A673 (cell line): ENCODE measurements at regions not wholly inside any gene's neighbourhood (a gene's known extent, or its start where the extent isn't known, plus 50 kb on each side); places are given as distances from the start of the nearest gene placed in this dataset.

ENCODE experiments used
- EZH2 ChIP-seq: fragments of 200-600 bp; sonication (generic); IDR thresholded peaks from 2 replicates; pipeline ENCODE4 v1.6.1; 2017; ENCODE audit warnings: borderline replicate concordance, low read depth, mild to moderate bottlenecking, mixed read lengths, antibody characterized with exemption, low read length; ENCODE audit not compliant: poor library complexity, severe bottlenecking
- TF ChIP-seq, protein P1 (sequence below): fragments of 300-800, 200-600 bp; sonication (generic); conservative IDR thresholded peaks from 2 replicates; pipeline ENCODE4 v1.5.1; 2017; ENCODE audit warnings: low read depth, mild to moderate bottlenecking, antibody characterized with exemption, low read length, moderate library complexity, mixed read lengths

DNA sequence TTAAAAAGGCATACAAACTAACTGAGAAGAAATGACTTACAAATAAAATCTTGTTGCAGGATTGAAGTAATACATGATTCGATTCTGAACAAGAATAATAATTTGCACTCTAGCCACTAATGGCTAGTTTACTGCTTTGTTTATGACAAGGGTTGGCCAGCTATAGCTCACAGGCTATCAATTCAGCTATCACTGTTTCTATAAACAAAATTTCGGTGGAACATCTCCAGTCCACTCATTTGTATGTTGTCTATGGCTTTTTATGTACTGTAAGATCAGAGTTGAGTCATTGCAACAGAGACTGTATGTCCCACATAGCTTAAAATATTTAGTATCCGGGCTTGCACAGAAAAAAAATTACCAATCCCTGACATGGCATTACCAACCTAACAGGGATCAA is 543.7 kb upstream of the CNTNAP5 start:
- TF ChIP-seq, protein P1, sequence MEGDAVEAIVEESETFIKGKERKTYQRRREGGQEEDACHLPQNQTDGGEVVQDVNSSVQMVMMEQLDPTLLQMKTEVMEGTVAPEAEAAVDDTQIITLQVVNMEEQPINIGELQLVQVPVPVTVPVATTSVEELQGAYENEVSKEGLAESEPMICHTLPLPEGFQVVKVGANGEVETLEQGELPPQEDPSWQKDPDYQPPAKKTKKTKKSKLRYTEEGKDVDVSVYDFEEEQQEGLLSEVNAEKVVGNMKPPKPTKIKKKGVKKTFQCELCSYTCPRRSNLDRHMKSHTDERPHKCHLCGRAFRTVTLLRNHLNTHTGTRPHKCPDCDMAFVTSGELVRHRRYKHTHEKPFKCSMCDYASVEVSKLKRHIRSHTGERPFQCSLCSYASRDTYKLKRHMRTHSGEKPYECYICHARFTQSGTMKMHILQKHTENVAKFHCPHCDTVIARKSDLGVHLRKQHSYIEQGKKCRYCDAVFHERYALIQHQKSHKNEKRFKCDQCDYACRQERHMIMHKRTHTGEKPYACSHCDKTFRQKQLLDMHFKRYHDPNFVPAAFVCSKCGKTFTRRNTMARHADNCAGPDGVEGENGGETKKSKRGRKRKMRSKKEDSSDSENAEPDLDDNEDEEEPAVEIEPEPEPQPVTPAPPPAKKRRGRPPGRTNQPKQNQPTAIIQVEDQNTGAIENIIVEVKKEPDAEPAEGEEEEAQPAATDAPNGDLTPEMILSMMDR, result no peak
- TF ChIP-seq EZH2, result no peak
